Stomach smooth muscle (tissue), 2 donors: ENCODE measurements at regions not wholly inside any gene's neighbourhood (a gene's known extent, or its start where the extent isn't known, plus 50 kb on each side); places are given as distances from the start of the nearest gene placed in this dataset.

ENCODE experiments used
- H3K27ac ChIP-seq: one replicate; pipeline ENCODE4 v1.7.0; 2013; ENCODE audit warnings: mild to moderate bottlenecking, low read length, inconsistent platforms
- H3K27me3 ChIP-seq, 2 donors: one replicate each; pipeline ENCODE4 v1.7.0; 2013; ENCODE audit warnings: low read length in 2 of 2; ENCODE audit not compliant: insufficient read depth in 2 of 2, control insufficient read depth in 1 of 2
- H3K36me3 ChIP-seq, 2 donors: one replicate each; pipeline ENCODE4 v1.7.0; 2013; ENCODE audit warnings: low read length in 2 of 2; ENCODE audit not compliant: control insufficient read depth in 2 of 2, insufficient read depth in 2 of 2
- H3K4me1 ChIP-seq: one replicate; pipeline ENCODE4 v1.7.0; 2013; ENCODE audit warnings: low read length; ENCODE audit not compliant: control insufficient read depth, insufficient read depth
- H3K4me3 ChIP-seq, 2 donors: one replicate each; pipeline ENCODE4 v1.7.0; 2013; ENCODE audit warnings: low read length in 2 of 2
- H3K9ac ChIP-seq, 2 donors: one replicate each; pipeline ENCODE4 v1.7.0; 2013; ENCODE audit warnings: low read length in 2 of 2, mild to moderate bottlenecking in 1 of 2
- H3K9me3 ChIP-seq, 2 donors: one replicate each; pipeline ENCODE4 v1.7.0; 2013; ENCODE audit warnings: low read length in 2 of 2; ENCODE audit not compliant: control insufficient read depth in 2 of 2
- donor health status: healthy.
- donor health status: Pancreatic carcinoma.

- Histone ChIP-seq H3K9me3 (no peaks in the 10 kb centered on the region), H3K36me3 (no peaks in the 10 kb centered on the region), H3K4me1 (no peaks in the 10 kb centered on the region), H3K27me3 (no peaks in the 10 kb centered on the region), H3K9ac (no peak overlapping the region), H3K27ac (no peak overlapping the region), H3K4me3 (no peak overlapping the region)
Measured at GRCh38 chr10:36087006-36088005, 445.2 kb upstream of the FZD8 start.

GRCh38 chr10:36075196-36075595, 433.1 kb upstream of the FZD8 start:
- H3K27ac ChIP-seq = no peak overlapping the region
- no peaks in the 10 kb centered on the region for H3K36me3 ChIP-seq
- H3K9ac ChIP-seq = no peak overlapping the region
- H3K4me3 ChIP-seq = no peak overlapping the region
- H3K27me3 ChIP-seq = no peaks in the 10 kb centered on the region
- no peaks in the 10 kb centered on the region for H3K9me3 ChIP-seq
- no peaks in the 10 kb centered on the region for H3K4me1 ChIP-seq

- Histone ChIP-seq H3K36me3 (no peaks in the 10 kb centered on the region), H3K4me3 (no peak overlapping the region), H3K9me3 (no peaks in the 10 kb centered on the region), H3K4me1 (no peaks in the 10 kb centered on the region), H3K27ac (no peak overlapping the region), H3K9ac (no peak overlapping the region), H3K27me3 (no peaks in the 10 kb centered on the region)
Measured at GRCh38 chr10:36073796-36074345, 431.8 kb upstream of the FZD8 start.

- Histone ChIP-seq H3K36me3 (no peaks in the 10 kb centered on the region), H3K4me3 (no peak overlapping the region), H3K27ac (no peak overlapping the region), H3K9me3 (no peaks in the 10 kb centered on the region), H3K9ac (no peak overlapping the region), H3K4me1 (no peaks in the 10 kb centered on the region), H3K27me3 (no peaks in the 10 kb centered on the region)
Measured at GRCh38 chr10:36068542-36068941, 426.4 kb upstream of the FZD8 start.

GRCh38 chr10:36067748-36068147, 425.7 kb upstream of the FZD8 start:
- Histone ChIP-seq H3K9me3 (no peaks in the 10 kb centered on the region), H3K27me3 (no peaks in the 10 kb centered on the region), H3K27ac (no peak overlapping the region), H3K9ac (no peak overlapping the region), H3K36me3 (no peaks in the 10 kb centered on the region), H3K4me3 (no peak overlapping the region), H3K4me1 (no peaks in the 10 kb centered on the region)

- Histone ChIP-seq H3K4me1 (no peaks in the 10 kb centered on the region), H3K36me3 (no peaks in the 10 kb centered on the region), H3K27me3 (no peaks in the 10 kb centered on the region), H3K27ac (no peak overlapping the region), H3K4me3 (no peak overlapping the region), H3K9me3 (no peaks in the 10 kb centered on the region), H3K9ac (no peak overlapping the region)
Measured at GRCh38 chr10:36066850-36067249, 424.8 kb upstream of the FZD8 start.

- H3K4me1 ChIP-seq = no peaks in the 10 kb centered on the region
- H3K36me3 ChIP-seq = no peaks in the 10 kb centered on the region
- H3K9me3 ChIP-seq = no peaks in the 10 kb centered on the region
- no peak overlapping the region for H3K4me3 ChIP-seq
- H3K27ac ChIP-seq = no peak overlapping the region
- no peak overlapping the region for H3K9ac ChIP-seq
- no peaks in the 10 kb centered on the region for H3K27me3 ChIP-seq
Measured at GRCh38 chr10:36066102-36066501, 424.0 kb upstream of the FZD8 start.

GRCh38 chr10:36063396-36063795, 421.3 kb upstream of the FZD8 start:
- Histone ChIP-seq H3K4me3 (no peak overlapping the region), H3K4me1 (no peaks in the 10 kb centered on the region), H3K27ac (no peak overlapping the region), H3K36me3 (no peaks in the 10 kb centered on the region), H3K9ac (no peak overlapping the region), H3K27me3 (no peaks in the 10 kb centered on the region), H3K9me3 (no peaks in the 10 kb centered on the region)

GRCh38 chr10:36057731-36058130, 415.6 kb upstream of the FZD8 start:
- Histone ChIP-seq H3K27ac (no peak overlapping the region), H3K9me3 (no peaks in the 10 kb centered on the region), H3K27me3 (no peaks in the 10 kb centered on the region), H3K9ac (no peak overlapping the region), H3K36me3 (no peaks in the 10 kb centered on the region), H3K4me1 (no peaks in the 10 kb centered on the region), H3K4me3 (no peak overlapping the region)

- no peaks in the 10 kb centered on the region for H3K9me3 ChIP-seq
- H3K9ac ChIP-seq = no peak overlapping the region
- no peaks in the 10 kb centered on the region for H3K4me1 ChIP-seq
Measured at GRCh38 chr10:36057180-36057579, 415.1 kb upstream of the FZD8 start.

GRCh38 chr10:36053775-36054174, 411.7 kb upstream of the FZD8 start:
- no peaks in the 10 kb centered on the region for H3K36me3 ChIP-seq
- no peak overlapping the region for H3K27ac ChIP-seq
- no peak overlapping the region for H3K9ac ChIP-seq
- no peak overlapping the region for H3K4me3 ChIP-seq
- no peaks in the 10 kb centered on the region for H3K4me1 ChIP-seq
- no peaks in the 10 kb centered on the region for H3K27me3 ChIP-seq
- no peaks in the 10 kb centered on the region for H3K9me3 ChIP-seq

More at GRCh38 chr10:36057180-36057579, 415.1 kb upstream of the FZD8 start:
- Histone ChIP-seq H3K27me3 (no peaks in the 10 kb centered on the region), H3K27ac (no peak overlapping the region), H3K4me3 (no peak overlapping the region), H3K36me3 (no peaks in the 10 kb centered on the region)
